Osteocyte (in vitro differentiated cells): ENCODE measurements at regions not wholly inside any gene's neighbourhood (a gene's known extent, or its start where the extent isn't known, plus 50 kb on each side); places are given as distances from the start of the nearest gene placed in this dataset.

Experiments
- DNase-seq: peaks from one replicate; pipeline ENCODE4 v3.0.0; 2021; ENCODE audit warnings: mixed read lengths; ENCODE audit not compliant: unreplicated experiment; ENCODE audit errors: extremely low spot score
- H3K27ac Mint-ChIP-seq: one replicate; pipeline ENCODE4 v1.8.0; 2021; ENCODE audit warnings: mild to moderate bottlenecking, mixed read lengths; ENCODE audit not compliant: unreplicated experiment
- H3K27me3 Mint-ChIP-seq: one replicate; pipeline ENCODE4 v1.8.0; 2021; ENCODE audit warnings: mixed read lengths; ENCODE audit not compliant: unreplicated experiment
- H3K36me3 Mint-ChIP-seq: one replicate; pipeline ENCODE4 v1.8.0; 2021; ENCODE audit warnings: mixed read lengths; ENCODE audit not compliant: unreplicated experiment
- H3K4me1 Mint-ChIP-seq: one replicate; pipeline ENCODE4 v1.8.0; 2021; ENCODE audit warnings: mixed read lengths; ENCODE audit not compliant: unreplicated experiment
- H3K4me3 Mint-ChIP-seq: one replicate; pipeline ENCODE4 v1.8.0; 2021; ENCODE audit warnings: mild to moderate bottlenecking, moderate library complexity, mixed read lengths; ENCODE audit not compliant: unreplicated experiment
- H3K9me3 Mint-ChIP-seq: one replicate; pipeline ENCODE4 v1.8.0; 2021; ENCODE audit warnings: mixed read lengths; ENCODE audit not compliant: unreplicated experiment
- CTCF ChIP-seq: fragments of 200-600 bp; sonication (generic); IDR thresholded peaks from 2 replicates; pipeline ENCODE4 v1.5.0; 2021; ENCODE audit warnings: antibody characterized with exemption, mild to moderate bottlenecking, moderate library complexity

- TF ChIP-seq CTCF, result no peak
- no peak overlapping the region for H3K27ac Mint-ChIP-seq
- H3K9me3 Mint-ChIP-seq, result no peaks in the 10 kb centered on the region
- no peak overlapping the region for H3K4me3 Mint-ChIP-seq
- no peak for DNase-seq
- peaks cover 15% of the 10 kb centered on the region for H3K4me1 Mint-ChIP-seq
- H3K27me3 Mint-ChIP-seq, result no peaks in the 10 kb centered on the region
- no peaks in the 10 kb centered on the region for H3K36me3 Mint-ChIP-seq
These were observed 95.6 kb upstream of the TSPAN2 start for GRCh38 chr1:115184951-115185331.

GRCh38 chr1:115184260-115184950 lies 95.1 kb upstream of the TSPAN2 start:
- no peak for TF ChIP-seq CTCF
- H3K36me3 Mint-ChIP-seq, result no peaks in the 10 kb centered on the region
- no peaks in the 10 kb centered on the region for H3K9me3 Mint-ChIP-seq
- H3K4me1 Mint-ChIP-seq, result peaks cover 16% of the 10 kb centered on the region
- H3K27ac Mint-ChIP-seq, result no peak overlapping the region
- no peak for DNase-seq
- no peaks in the 10 kb centered on the region for H3K27me3 Mint-ChIP-seq
- H3K4me3 Mint-ChIP-seq, result no peak overlapping the region

- no peaks in the 10 kb centered on the region for H3K27me3 Mint-ChIP-seq
- no peaks in the 10 kb centered on the region for H3K36me3 Mint-ChIP-seq
- H3K4me3 Mint-ChIP-seq, result no peak overlapping the region
- TF ChIP-seq CTCF, result no peak
- peaks cover 16% of the 10 kb centered on the region for H3K4me1 Mint-ChIP-seq
- H3K27ac Mint-ChIP-seq, result no peak overlapping the region
- H3K9me3 Mint-ChIP-seq, result no peaks in the 10 kb centered on the region
- no peak for DNase-seq
These were observed 94.5 kb upstream of the TSPAN2 start for GRCh38 chr1:115183721-115184259.

- H3K9me3 Mint-ChIP-seq, result no peaks in the 10 kb centered on the region
- no peak overlapping the region for H3K27ac Mint-ChIP-seq
- H3K4me1 Mint-ChIP-seq, result peaks cover 16% of the 10 kb centered on the region
- TF ChIP-seq CTCF, result no peak
- DNase-seq, result no peak
- no peaks in the 10 kb centered on the region for H3K36me3 Mint-ChIP-seq
- no peaks in the 10 kb centered on the region for H3K27me3 Mint-ChIP-seq
- no peak overlapping the region for H3K4me3 Mint-ChIP-seq
These were observed 93.9 kb upstream of the TSPAN2 start for GRCh38 chr1:115183158-115183557.

GRCh38 chr1:115182012-115182715 lies 92.9 kb upstream of the TSPAN2 start:
- no peaks in the 10 kb centered on the region for H3K9me3 Mint-ChIP-seq
- H3K27me3 Mint-ChIP-seq, result no peaks in the 10 kb centered on the region
- no peaks in the 10 kb centered on the region for H3K36me3 Mint-ChIP-seq
- no peak for DNase-seq
- H3K4me1 Mint-ChIP-seq, result peaks cover 16% of the 10 kb centered on the region
- no peak overlapping the region for H3K4me3 Mint-ChIP-seq
- no peak overlapping the region for H3K27ac Mint-ChIP-seq
- TF ChIP-seq CTCF, result no peak
